PFSK-1 (cell line): ENCODE measurements at regions not wholly inside any gene's neighbourhood (a gene's known extent, or its start where the extent isn't known, plus 50 kb on each side); places are given as distances from the start of the nearest gene placed in this dataset.

Experiments used
- FOXP2 ChIP-seq: optimal IDR thresholded peaks from 2 replicates; pipeline ENCODE3; 2011; ENCODE audit warnings: borderline replicate concordance, control low read depth, inconsistent platforms; ENCODE audit not compliant: insufficient read depth; ENCODE audit errors: extremely low read length, extremely low read depth
- POLR2AphosphoS5 ChIP-seq: IDR thresholded peaks from 2 replicates; pipeline ENCODE4 v1.6.1; 2012; ENCODE audit warnings: low read depth, mild to moderate bottlenecking, control low read depth, low read length, moderate library complexity
- REST ChIP-seq, 2 experiments: IDR thresholded peaks; 2 replicates each; pipeline versions ENCODE4 v1.6.1 to v1.8.0; 2011 to 2012; ENCODE audit warnings: low read depth in 2 of 2, low read length in 2 of 2, control low read depth in 1 of 2, inconsistent platforms in 1 of 2, mild to moderate bottlenecking in 1 of 2, moderate library complexity in 1 of 2; ENCODE audit not compliant: insufficient read depth in 1 of 2
- SIN3A ChIP-seq: IDR thresholded peaks from 2 replicates; pipeline ENCODE4 v1.6.1; 2012; ENCODE audit warnings: mild to moderate bottlenecking, low read length, moderate library complexity, borderline replicate concordance; ENCODE audit not compliant: insufficient read depth
- TAF1 ChIP-seq: IDR thresholded peaks from 2 replicates; pipeline ENCODE4 v1.6.1; 2012; ENCODE audit warnings: low read length, control low read depth, borderline replicate concordance; ENCODE audit not compliant: insufficient read depth

- TF ChIP-seq TAF1: no peak
- no peak for TF ChIP-seq POLR2AphosphoS5
- no peak for TF ChIP-seq REST (IDR thresholded peaks at IDR 0.05; ENCODE audit: insufficient read depth in 1 of 2, low read depth in 2 of 2, low read length in 2 of 2)
- no peak for TF ChIP-seq SIN3A
- TF ChIP-seq FOXP2: no peak
Measured at GRCh38 chr6:86715676-86716075, 221.7 kb upstream of the HTR1E start.
